Neural cell (in vitro differentiated cells): ENCODE measurements at regions not wholly inside any gene's neighbourhood (a gene's known extent, or its start where the extent isn't known, plus 50 kb on each side); places are given as distances from the start of the nearest gene placed in this dataset.

Experiments used
- H2AFZ ChIP-seq: fragments of 200-600, 300-800 bp; sonication (generic), shearing (Covaris generic); 2 replicates; pipeline ENCODE4 v1.6.0; 2014; ENCODE audit warnings: low read depth, mild to moderate bottlenecking, antibody characterized with exemption, low read length, moderate library complexity
- H3F3A ChIP-seq: fragments of 200-600 bp; shearing (Covaris generic); 2 replicates; pipeline ENCODE4 v1.6.1; 2016; ENCODE audit warnings: mild to moderate bottlenecking, moderate library complexity, mixed read lengths, antibody characterized with exemption, low read length; ENCODE audit not compliant: insufficient read depth, poor library complexity, severe bottlenecking
- H3K27ac ChIP-seq: fragments of 200-600, 300-800 bp; sonication (generic), shearing (Covaris generic); 2 replicates; pipeline ENCODE4 v1.5.1; 2014; ENCODE audit warnings: mild to moderate bottlenecking, low read length, moderate library complexity
- H3K27me3 ChIP-seq: fragments of 300-800, 200-600 bp; sonication (generic), shearing (Covaris generic); 2 replicates; pipeline ENCODE4 v1.6.0; 2014; ENCODE audit warnings: mild to moderate bottlenecking, low read depth, low read length, moderate library complexity; ENCODE audit not compliant: insufficient read depth
- H3K36me3 ChIP-seq: fragments of 300-800, 200-600 bp; sonication (generic), shearing (Covaris generic); 2 replicates; pipeline ENCODE4 v1.5.1; 2014; ENCODE audit warnings: mild to moderate bottlenecking, antibody characterized with exemption, low read length, moderate library complexity; ENCODE audit not compliant: insufficient read depth
- H3K4me2 ChIP-seq: fragments of 300-800, 200-600 bp; sonication (generic), shearing (Covaris generic); 2 replicates; pipeline ENCODE4 v1.6.0; 2014; ENCODE audit warnings: mild to moderate bottlenecking, low read length
- H3K4me3 ChIP-seq: fragments of 300-800, 200-600 bp; sonication (generic), shearing (Covaris generic); 2 replicates; pipeline ENCODE4 v1.5.1; 2014; ENCODE audit warnings: mild to moderate bottlenecking, low read length, moderate library complexity
- H3K79me2 ChIP-seq: fragments of 200-600 bp; shearing (Covaris generic); replicated peaks from 2 replicates; pipeline ENCODE4 v1.6.0; 2014; ENCODE audit warnings: mild to moderate bottlenecking, low read length, moderate library complexity; ENCODE audit not compliant: insufficient read depth
- H3K9ac ChIP-seq: fragments of 300-800, 200-600 bp; sonication (generic), shearing (Covaris generic); 2 replicates; pipeline ENCODE4 v1.6.1; 2016; ENCODE audit warnings: mild to moderate bottlenecking, low read length, mixed read lengths
- H3K9me2 ChIP-seq: fragments of 200-600 bp; shearing (Covaris generic); 2 replicates; pipeline ENCODE4 v1.6.1; 2016; ENCODE audit warnings: mild to moderate bottlenecking, low read length, mixed read lengths; ENCODE audit not compliant: insufficient read depth
- H3K9me3 ChIP-seq: fragments of 200-600, 300-800 bp; sonication (generic), shearing (Covaris generic); 2 replicates; pipeline ENCODE4 v1.6.1; 2016; ENCODE audit warnings: mild to moderate bottlenecking, mixed run types, low read length, moderate library complexity, mixed read lengths
- H4K20me1 ChIP-seq: fragments of 200-600 bp; shearing (Covaris generic); 2 replicates; pipeline ENCODE4 v1.6.1; 2016; ENCODE audit warnings: mild to moderate bottlenecking, mixed run types; ENCODE audit not compliant: insufficient read depth
- CTCF ChIP-seq: fragments of 450-650 bp; IDR thresholded peaks from 2 replicates; pipeline ENCODE4 v1.5.1; 2014; ENCODE audit warnings: antibody characterized with exemption, mild to moderate bottlenecking, moderate library complexity; ENCODE audit not compliant: poor library complexity, severe bottlenecking
- EP300 ChIP-seq: fragments of 450-650 bp; conservative IDR thresholded peaks from 2 replicates; pipeline ENCODE4 v1.6.1; 2014; ENCODE audit warnings: antibody characterized with exemption, mild to moderate bottlenecking, moderate library complexity; ENCODE audit not compliant: poor library complexity, severe bottlenecking
- EZH2 ChIP-seq: fragments of 200-600, 300-800 bp; shearing (Covaris generic), sonication (generic); IDR thresholded peaks from 2 replicates; pipeline ENCODE4 v1.6.1; 2014; ENCODE audit warnings: antibody characterized with exemption, low read length, borderline replicate concordance, mild to moderate bottlenecking; ENCODE audit not compliant: insufficient read depth, poor library complexity, severe bottlenecking
- MXI1 ChIP-seq: fragments of 450-650 bp; conservative IDR thresholded peaks from 2 replicates; pipeline ENCODE4 v1.6.1; 2014; ENCODE audit warnings: antibody characterized with exemption, mild to moderate bottlenecking; ENCODE audit not compliant: poor library complexity, severe bottlenecking
- POLR2AphosphoS5 ChIP-seq: IDR thresholded peaks from 2 replicates; pipeline ENCODE4 v1.6.1; 2012
- RAD21 ChIP-seq: fragments of 450-650 bp; conservative IDR thresholded peaks from 2 replicates; pipeline ENCODE4 v1.6.1; 2014; ENCODE audit warnings: antibody characterized with exemption, mild to moderate bottlenecking, moderate library complexity
- SMC3 ChIP-seq: fragments of 450-650 bp; conservative IDR thresholded peaks from 2 replicates; pipeline ENCODE4 v1.6.1; 2014; ENCODE audit warnings: antibody characterized with exemption, mild to moderate bottlenecking, moderate library complexity; ENCODE audit not compliant: poor library complexity
- TAF1 ChIP-seq: IDR thresholded peaks from 2 replicates; pipeline ENCODE4 v1.6.1; 2012; ENCODE audit warnings: low read depth
- TF ChIP-seq, protein P1 (sequence below): IDR thresholded peaks from 2 replicates; pipeline ENCODE4 v1.6.1; 2012; ENCODE audit warnings: borderline replicate concordance

DNA sequence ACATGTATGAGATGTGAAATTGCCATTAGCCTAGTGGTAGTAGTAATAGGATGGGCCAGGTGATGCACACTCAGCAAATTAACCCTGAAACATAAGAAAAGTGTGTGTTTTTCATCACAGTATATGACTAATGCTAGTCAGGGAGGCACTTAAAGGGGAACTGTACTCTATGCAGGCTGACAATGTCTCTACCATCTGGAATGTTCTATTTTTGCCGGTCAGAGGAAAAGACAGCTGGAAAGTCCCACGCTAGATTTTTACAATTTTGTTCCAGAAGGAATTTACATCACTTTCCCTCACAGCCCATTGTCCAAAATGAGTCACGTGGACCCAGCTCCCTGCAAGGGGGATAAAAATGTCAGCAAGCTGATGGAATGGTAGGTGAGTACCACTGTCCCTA, 746.3 kb upstream of the CHAC2 start:
- H3F3A ChIP-seq: no peaks in the 10 kb centered on the region
- no peaks in the 10 kb centered on the region for H3K9me3 ChIP-seq
- H3K4me2 ChIP-seq: no peak overlapping the region
- H3K79me2 ChIP-seq: no peaks in the 10 kb centered on the region
- no peak overlapping the region for H3K9ac ChIP-seq
- no peaks in the 10 kb centered on the region for H3K9me2 ChIP-seq
- no peak for TF ChIP-seq EP300
- TF ChIP-seq, protein P1, sequence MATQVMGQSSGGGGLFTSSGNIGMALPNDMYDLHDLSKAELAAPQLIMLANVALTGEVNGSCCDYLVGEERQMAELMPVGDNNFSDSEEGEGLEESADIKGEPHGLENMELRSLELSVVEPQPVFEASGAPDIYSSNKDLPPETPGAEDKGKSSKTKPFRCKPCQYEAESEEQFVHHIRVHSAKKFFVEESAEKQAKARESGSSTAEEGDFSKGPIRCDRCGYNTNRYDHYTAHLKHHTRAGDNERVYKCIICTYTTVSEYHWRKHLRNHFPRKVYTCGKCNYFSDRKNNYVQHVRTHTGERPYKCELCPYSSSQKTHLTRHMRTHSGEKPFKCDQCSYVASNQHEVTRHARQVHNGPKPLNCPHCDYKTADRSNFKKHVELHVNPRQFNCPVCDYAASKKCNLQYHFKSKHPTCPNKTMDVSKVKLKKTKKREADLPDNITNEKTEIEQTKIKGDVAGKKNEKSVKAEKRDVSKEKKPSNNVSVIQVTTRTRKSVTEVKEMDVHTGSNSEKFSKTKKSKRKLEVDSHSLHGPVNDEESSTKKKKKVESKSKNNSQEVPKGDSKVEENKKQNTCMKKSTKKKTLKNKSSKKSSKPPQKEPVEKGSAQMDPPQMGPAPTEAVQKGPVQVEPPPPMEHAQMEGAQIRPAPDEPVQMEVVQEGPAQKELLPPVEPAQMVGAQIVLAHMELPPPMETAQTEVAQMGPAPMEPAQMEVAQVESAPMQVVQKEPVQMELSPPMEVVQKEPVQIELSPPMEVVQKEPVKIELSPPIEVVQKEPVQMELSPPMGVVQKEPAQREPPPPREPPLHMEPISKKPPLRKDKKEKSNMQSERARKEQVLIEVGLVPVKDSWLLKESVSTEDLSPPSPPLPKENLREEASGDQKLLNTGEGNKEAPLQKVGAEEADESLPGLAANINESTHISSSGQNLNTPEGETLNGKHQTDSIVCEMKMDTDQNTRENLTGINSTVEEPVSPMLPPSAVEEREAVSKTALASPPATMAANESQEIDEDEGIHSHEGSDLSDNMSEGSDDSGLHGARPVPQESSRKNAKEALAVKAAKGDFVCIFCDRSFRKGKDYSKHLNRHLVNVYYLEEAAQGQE: no peak
- no peak for TF ChIP-seq MXI1
- no peak for TF ChIP-seq EZH2
- TF ChIP-seq TAF1: no peak
- TF ChIP-seq POLR2AphosphoS5: no peak
- no peak for TF ChIP-seq RAD21
- TF ChIP-seq CTCF: no peak
- no peak overlapping the region for H2AFZ ChIP-seq
- H3K27me3 ChIP-seq: no peaks in the 10 kb centered on the region
- no peak overlapping the region for H3K4me3 ChIP-seq
- H3K36me3 ChIP-seq: no peaks in the 10 kb centered on the region
- no peaks in the 10 kb centered on the region for H4K20me1 ChIP-seq
- no peak overlapping the region for H3K27ac ChIP-seq

GRCh38 chr2:53018825-53019425, 748.7 kb upstream of the CHAC2 start:
- Histone ChIP-seq H3K9me3 (no peaks in the 10 kb centered on the region), H3F3A (no peaks in the 10 kb centered on the region), H3K27ac (no peak overlapping the region), H3K4me3 (no peak overlapping the region), H3K9ac (no peak overlapping the region), H3K79me2 (no peaks in the 10 kb centered on the region), H3K27me3 (no peaks in the 10 kb centered on the region), H2AFZ (no peak overlapping the region), H4K20me1 (no peaks in the 10 kb centered on the region), H3K9me2 (no peaks in the 10 kb centered on the region), H3K4me2 (no peak overlapping the region), H3K36me3 (no peaks in the 10 kb centered on the region)
- peak; percentile 46 for TF ChIP-seq CTCF
- peak; percentile 58 for TF ChIP-seq RAD21
- TF ChIP-seq, protein P1: no peak
- TF ChIP-seq MXI1: no peak
- peak; percentile 63 for TF ChIP-seq SMC3
- no peak for TF ChIP-seq POLR2AphosphoS5
- no peak for TF ChIP-seq TAF1
